Forelimb muscle (tissue), 1 donor: ENCODE measurements at regions not wholly inside any gene's neighbourhood (a gene's known extent, or its start where the extent isn't known, plus 50 kb on each side); places are given as distances from the start of the nearest gene placed in this dataset.

Experiments used
- DNase-seq: peaks from one replicate; pipeline ENCODE4 v3.0.0-alpha.2; 2013; ENCODE audit warnings: low read depth

- no peak for DNase-seq
Measured at GRCh38 chr11:115869780-115870431, 365.7 kb upstream of the CADM1 start.

GRCh38 chr11:115869131-115869530 lies 364.9 kb upstream of the CADM1 start:
- no peak for DNase-seq

GRCh38 chr11:115860246-115860645 lies 356.0 kb upstream of the CADM1 start:
- no peak for DNase-seq

GRCh38 chr11:115848611-115849010 lies 344.4 kb upstream of the CADM1 start:
- DNase-seq: no peak

DNA sequence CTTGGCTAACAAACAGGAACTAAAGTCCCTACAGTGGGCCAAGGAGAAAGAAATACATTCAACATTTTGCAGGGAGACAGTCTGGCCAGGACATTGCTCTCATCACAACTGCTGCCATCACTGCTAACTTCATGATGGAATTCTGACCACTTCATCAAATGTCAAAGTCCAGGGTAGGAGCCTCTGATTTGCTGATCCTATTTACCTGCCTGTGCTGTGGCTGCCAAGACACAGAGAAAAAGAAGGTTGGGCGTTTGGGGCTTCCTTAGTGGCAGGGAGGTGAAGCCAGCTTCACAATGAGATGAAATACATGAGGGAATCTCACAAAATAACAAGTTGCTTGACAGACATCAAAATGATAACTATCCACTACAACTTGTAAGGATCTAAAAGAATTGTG lies 343.9 kb upstream of the CADM1 start:
- DNase-seq: no peak

GRCh38 chr11:115845872-115846271 lies 341.7 kb upstream of the CADM1 start:
- peak; percentile 57 for DNase-seq

GRCh38 chr11:115843685-115844084 lies 339.5 kb upstream of the CADM1 start:
- DNase-seq: no peak

DNA sequence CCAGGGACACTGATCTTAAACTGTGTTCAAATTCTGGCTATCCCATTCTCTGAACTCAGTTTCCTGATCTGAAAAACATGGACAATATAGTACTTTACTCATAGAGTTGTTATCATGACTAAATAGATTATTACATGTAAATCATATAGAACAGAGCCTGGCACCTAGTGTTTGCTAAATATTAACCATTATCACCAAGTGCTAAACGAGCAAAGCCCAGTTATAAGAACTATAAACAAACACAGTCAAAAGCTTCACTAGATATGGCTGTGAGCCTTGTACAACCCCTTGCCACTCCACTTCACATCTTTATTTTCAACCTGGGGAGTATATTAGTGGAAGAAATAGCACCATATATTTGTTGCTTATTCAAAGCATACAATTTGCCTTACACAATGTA lies 338.9 kb upstream of the CADM1 start:
- no peak for DNase-seq

DNA sequence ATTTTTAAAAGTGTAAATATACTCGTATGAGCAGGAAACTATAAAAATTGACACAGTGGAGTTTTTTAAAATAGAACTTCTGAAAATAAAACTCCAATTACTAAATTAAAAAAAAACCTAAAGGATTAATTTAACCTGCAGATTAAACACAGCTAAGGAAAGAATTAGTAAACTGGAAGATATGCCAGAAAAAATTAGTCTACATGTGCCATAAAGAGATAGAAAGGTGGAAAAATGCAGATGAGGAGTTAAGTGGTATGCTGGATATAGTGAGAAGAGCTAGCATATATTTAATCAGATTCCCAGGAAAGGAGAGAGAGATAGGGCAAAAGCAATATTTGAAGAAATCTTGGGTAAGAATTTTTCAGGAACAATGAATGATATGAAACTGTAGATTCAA lies 315.8 kb upstream of the CADM1 start:
- no peak for DNase-seq

- DNase-seq: no peak
Measured at GRCh38 chr11:115819014-115819413, 314.8 kb upstream of the CADM1 start.

DNA sequence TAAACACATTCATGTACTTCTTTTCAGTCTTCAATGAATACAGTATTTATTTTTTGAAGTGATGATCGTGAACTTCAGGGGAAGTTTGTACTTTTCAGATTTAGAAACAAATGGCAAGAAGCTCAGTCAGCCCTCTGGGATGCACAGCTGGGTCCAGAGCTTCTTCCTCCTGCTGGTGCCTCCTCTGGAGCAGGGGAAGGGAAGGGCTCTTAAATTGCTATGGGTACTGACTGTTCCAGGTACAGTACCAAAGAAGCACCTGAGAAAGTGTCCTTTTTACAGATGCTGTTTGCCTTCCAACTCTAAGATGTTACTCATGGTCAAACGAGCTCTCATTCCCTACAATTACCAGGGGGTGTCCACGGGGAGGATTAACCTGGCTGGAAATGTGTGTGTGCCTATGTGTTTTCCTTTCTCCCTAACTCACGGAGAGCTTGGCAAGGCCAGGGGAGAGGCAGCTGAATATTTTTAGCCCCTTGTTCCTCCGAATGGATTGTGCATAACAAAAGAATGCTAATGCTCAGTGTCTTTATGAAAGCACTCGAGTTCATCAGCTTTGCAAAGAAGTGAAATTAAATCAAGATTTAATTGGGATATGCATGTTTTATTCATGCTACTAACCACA lies 313.7 kb upstream of the CADM1 start:
- no peak for DNase-seq

GRCh38 chr11:115808351-115808940 lies 304.2 kb upstream of the CADM1 start:
- DNase-seq: no peak

- DNase-seq: no peak
Measured at GRCh38 chr11:115806056-115806455, 301.8 kb upstream of the CADM1 start.

- DNase-seq: no peak
Measured at GRCh38 chr11:115803073-115803740, 299.0 kb upstream of the CADM1 start.

DNA sequence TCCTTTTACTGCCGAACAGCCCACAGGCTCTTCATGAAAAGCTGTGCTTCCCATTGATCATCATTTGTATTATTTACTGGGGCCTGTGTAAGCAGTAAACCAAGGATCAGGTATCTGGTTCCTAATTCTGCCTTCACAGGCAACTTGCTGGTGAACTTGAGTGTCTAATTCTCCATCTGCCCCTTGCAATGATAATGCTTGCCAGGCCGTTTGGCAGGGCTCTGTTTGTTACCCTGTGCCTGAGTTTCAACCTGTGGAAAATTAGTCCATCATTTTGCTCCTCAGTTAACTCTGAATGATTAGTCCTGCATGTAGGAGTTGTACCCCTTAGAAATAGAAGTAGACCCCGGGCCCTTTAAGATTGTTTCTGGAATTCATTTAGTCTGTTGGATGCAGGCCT lies 298.4 kb upstream of the CADM1 start:
- no peak for DNase-seq

DNA sequence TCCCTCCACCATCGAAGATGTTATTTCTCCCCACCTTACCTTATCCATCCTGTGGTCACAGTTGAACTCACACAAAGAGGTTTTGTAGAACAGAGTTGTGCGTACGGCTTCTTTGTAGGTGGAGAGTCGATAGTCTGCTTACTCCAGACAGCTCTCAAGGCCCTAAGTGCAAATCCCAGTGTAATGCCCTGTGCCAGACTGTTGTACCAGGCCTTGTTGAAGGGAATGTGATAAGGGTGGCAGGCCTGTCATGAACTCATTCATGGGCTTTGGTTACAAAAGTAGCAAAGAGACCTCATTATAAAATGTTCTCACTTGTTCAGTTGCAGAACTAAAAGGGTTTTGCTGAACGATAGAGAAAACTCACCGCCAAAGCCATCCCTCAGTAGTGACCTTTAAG lies 288.7 kb upstream of the CADM1 start:
- DNase-seq: no peak

DNA sequence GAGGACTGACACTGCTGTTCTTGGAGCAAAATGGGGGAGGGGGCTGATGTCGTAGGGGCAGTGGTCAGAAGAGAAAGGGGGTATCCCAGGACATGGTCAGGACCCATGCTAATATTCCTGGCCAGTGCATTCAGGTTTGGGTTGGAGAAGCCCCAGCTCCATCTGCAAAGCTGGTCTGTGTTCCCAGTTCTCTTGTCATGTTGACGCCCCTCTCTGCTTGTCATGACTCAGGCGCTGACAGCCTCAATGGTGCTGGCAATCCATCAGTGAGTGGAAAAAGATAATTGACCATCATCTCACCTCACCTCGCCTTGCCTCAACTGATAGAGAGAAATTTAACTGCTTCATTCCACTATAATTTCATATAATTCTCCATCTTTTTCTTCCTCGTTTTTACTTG lies 283.1 kb upstream of the CADM1 start:
- DNase-seq: no peak

DNA sequence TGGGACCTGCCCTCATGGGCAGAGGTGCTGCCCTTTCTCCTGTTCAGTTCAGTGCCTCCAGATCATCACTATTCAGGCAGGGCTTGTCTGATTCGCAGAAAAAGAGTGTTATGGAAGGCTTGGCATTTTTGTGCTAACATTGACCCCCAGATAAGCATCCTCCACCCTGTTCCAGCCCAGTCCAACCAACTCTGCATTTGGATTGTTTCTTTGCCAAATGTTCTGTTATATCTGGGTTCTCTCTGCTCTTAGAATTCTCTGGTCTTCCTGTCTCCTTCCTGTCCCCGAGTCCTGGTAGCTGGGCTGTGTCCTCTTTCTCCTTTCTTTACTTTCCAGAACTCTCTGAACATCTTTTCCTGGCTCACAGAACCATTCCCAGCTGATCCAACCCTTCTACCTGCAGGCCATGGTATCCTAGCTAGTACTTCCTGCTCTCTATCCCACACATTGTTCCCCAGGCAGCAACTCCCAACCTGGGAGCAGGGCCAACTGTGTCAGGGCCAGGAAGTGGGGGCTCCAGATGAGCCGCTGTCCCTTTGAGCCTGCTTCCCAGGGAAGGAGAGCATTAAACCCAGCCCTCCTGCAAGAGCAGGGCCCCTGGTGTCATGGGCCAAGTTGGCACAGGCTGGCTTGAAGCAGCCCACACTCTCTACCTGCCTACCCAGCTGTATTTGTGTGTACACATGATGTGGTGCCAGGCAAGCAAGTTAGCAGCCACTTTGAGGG lies 280.7 kb upstream of the CADM1 start:
- DNase-seq: no peak

GRCh38 chr11:115780646-115781362 lies 276.6 kb upstream of the CADM1 start:
- DNase-seq: no peak

DNA sequence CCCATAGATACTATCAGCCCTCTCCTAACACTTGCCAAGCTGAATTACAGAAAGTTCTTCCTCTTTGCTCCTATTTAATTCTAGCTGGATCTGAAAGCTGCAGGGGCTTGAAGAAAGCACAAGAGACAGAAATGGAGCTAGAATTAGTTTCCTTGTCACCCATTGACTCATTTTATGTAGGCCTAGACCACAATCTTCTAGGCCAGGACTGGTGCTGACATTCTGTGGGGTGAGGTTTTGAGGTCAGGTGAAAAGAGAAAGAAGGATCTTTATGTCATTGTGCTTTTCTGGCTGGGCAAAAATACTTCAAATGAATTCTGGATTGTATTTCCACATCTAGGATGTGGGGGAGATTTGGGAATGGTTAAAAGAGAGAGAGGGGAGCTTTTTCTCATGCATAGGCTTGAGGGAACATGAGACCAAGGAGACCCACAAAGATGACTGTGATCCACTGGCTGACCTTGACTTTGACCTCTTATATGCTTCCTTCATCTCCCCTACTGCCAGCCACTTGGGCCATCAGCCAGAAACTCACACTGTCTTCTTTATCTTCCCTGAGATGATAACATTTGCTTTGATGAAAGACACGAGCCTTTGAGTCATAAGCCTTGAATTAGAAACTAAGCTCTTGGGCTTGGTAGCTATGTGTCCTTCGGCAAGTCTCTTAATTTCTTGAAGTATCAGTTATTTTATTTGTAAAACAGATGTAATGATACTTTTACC lies 274.9 kb upstream of the CADM1 start:
- DNase-seq: no peak

GRCh38 chr11:115776916-115777315 lies 272.7 kb upstream of the CADM1 start:
- DNase-seq: no peak
